Fibroblast of villous mesenchyme (primary cell): ENCODE measurements at regions not wholly inside any gene's neighbourhood (a gene's known extent, or its start where the extent isn't known, plus 50 kb on each side); places are given as distances from the start of the nearest gene placed in this dataset.

ENCODE experiments used
- DNase-seq: peaks from one replicate; pipeline ENCODE4 v3.0.0-alpha.2; 2010; ENCODE audit warnings: low read depth
- H3K4me3 ChIP-seq: 2 replicates; pipeline ENCODE4 v1.5.1; 2011; ENCODE audit warnings: low read depth, mild to moderate bottlenecking, low read length
- TF ChIP-seq, protein P1 (sequence below): IDR thresholded peaks from 2 replicates; pipeline ENCODE4 v1.5.1; 2012; ENCODE audit warnings: low read depth, mild to moderate bottlenecking, low read length; ENCODE audit not compliant: insufficient read depth

DNA sequence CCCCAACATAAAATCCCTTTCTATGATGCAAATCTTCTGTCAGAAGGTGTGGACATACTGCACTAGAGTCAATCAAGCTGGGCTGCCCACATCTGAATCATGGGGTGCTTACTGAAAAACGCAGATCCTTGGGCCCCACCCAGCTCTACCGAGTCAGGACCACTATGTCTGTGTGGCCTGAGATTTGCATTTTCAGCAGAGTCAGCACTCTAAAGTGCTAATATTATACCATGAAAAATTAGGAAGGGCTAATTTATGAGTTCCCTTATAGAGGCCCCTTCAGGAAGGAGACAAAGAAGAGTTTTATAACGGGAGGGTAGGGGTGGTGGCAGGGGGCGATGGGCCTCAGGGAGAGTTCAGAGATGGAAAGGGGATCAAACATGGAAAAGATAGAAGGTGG, 163.3 kb upstream of the NABP1 start:
- TF ChIP-seq, protein P1, sequence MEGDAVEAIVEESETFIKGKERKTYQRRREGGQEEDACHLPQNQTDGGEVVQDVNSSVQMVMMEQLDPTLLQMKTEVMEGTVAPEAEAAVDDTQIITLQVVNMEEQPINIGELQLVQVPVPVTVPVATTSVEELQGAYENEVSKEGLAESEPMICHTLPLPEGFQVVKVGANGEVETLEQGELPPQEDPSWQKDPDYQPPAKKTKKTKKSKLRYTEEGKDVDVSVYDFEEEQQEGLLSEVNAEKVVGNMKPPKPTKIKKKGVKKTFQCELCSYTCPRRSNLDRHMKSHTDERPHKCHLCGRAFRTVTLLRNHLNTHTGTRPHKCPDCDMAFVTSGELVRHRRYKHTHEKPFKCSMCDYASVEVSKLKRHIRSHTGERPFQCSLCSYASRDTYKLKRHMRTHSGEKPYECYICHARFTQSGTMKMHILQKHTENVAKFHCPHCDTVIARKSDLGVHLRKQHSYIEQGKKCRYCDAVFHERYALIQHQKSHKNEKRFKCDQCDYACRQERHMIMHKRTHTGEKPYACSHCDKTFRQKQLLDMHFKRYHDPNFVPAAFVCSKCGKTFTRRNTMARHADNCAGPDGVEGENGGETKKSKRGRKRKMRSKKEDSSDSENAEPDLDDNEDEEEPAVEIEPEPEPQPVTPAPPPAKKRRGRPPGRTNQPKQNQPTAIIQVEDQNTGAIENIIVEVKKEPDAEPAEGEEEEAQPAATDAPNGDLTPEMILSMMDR, result no peak
- DNase-seq, result no peak
- H3K4me3 ChIP-seq, result no peak overlapping the region

DNA sequence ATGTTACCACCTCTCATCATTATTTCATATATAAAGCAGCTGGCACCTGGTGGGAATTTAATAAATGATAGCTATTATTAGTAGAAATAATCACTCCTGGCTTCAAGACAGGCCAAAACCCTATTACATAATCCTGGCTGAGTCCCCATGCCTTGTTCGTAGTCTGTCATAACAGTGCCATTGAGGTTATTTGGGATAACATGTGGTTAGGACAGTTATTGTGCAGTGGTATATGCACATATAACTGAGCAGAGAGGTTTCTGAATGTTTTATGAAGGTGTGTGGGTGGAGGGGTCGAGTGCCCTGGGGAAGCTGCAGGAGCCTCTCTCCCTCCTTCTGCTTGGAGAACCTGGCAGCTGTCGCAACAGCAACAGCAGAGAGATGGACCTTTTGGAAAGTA, 162.4 kb upstream of the NABP1 start:
- no peak overlapping the region for H3K4me3 ChIP-seq
- peak; percentile 10 for DNase-seq
- TF ChIP-seq, protein P1, result no peak

DNA sequence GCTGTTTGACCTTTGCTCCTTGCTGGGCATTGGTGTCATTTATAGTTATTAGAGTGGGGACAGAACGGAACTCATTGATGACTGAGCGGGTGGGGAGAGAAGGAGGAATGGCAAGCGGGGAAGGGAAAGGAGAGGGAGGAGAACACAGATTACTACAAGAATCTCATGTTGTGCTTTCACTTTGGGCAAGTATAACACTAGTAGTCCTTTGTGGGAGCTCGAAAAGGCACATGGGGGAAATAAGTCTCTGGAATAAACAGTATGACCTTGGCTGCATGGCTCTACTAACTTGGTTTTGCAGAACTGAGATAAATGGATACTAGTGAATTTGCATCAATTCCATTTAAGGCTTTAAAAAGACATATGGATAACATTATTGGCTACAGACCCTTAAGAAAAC, 161.7 kb upstream of the NABP1 start:
- peak; percentile 8 for DNase-seq
- H3K4me3 ChIP-seq, result no peak overlapping the region
- TF ChIP-seq, protein P1, result no peak

DNA sequence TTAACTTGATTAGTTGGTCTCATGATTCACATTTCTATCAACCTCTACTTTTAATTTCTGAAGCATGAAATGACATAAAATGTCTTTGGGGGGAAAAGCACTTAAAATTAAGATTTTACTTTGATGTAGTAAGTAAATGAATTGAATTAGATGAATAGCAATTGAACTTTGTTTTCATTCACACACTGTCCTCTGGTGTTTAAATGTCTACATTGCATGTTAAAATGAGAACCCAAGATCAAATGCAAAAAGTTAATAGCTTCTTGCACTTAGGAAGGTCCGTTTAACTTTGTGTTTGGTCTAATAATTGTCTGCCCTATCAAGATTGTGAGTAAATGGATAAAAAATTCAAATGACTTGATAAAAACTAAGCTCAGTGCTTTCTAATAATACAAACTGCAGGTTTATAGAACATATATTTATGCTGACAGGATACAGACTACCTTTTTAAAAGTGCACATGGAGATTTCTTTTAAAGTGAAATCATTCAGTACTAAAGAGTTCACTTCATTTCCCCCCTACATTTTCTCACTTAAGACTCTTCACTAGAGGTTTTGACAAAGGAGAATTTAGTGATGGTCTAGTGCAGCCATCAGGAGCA, 156.2 kb upstream of the NABP1 start:
- TF ChIP-seq, protein P1, result peak; percentile 78
- H3K4me3 ChIP-seq, result no peak overlapping the region
- DNase-seq, result peak; percentile 47

DNA sequence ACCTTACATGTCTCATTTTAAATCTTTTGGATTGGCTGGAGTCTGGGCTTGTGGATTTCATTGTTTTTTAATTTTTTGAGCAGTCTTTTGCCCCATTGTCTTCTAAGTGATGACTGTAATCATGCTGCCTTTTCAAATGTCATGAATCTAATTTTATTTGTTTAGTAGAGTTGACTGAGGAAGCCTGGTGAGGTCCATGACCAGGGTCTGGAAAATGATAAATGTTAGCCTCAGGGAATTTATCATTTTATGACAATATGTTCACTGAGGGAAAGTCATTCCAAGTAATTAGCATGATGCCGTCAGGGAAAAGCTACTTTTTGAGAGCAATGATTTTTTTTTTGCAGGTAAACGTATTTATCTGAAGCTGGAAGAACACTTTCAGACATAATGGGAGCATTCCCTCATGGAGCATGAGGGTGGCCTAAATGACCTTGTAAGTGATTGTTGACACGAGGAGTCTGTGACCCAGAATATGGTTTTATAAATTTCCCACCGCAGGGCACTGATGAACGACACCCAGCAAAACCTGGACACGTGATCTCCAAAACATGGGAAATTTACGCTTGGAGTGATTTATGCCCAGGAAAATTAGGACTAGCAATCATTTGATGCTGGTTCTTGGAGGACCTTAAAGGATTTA, 155.3 kb upstream of the NABP1 start:
- DNase-seq, result no peak
- no peak overlapping the region for H3K4me3 ChIP-seq
- TF ChIP-seq, protein P1, result no peak

DNA sequence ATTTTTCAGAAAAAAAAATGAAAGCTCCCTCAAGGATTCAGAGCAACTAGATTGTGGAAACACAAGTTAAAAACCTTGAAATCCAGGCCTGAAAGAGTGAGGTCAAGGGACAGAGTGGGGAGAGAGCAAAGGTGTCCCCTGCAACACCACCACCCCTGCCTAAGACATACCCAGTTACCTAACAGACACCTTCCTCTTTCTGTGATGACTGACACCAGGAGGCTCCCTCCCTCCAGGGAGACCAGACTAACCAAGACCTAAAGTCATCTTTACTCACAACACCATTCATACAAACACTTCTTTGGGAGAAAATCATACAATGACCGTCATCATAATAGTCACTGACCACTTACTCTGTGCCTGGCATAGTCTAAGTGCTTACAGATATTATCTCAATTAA, 151.8 kb upstream of the NABP1 start:
- TF ChIP-seq, protein P1, result no peak
- DNase-seq, result no peak
- H3K4me3 ChIP-seq, result no peak overlapping the region

DNA sequence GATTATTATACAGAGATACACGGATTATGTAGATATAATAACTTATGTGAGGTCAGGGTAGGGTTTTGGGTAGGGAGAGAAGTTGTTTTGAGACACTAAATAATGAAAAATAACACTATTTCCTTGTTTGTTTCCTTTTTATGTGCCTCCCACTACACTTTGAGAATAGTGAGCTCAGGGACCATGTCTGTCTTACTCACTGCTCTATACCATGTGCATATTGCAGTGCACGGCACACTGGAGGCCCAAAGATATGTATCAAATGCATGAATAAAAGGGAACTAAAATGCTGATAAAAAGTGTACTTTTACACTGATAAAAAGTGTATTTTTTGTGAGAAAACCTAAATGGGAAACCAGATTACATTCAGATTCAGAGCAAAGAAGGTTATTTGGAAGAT, 151.4 kb upstream of the NABP1 start:
- TF ChIP-seq, protein P1, result no peak
- no peak for DNase-seq
- no peak overlapping the region for H3K4me3 ChIP-seq
